ENCODE measurements at regions not wholly inside any gene's neighbourhood (a gene's known extent, or its start where the extent isn't known, plus 50 kb on each side); places are given as distances from the start of the nearest gene placed in this dataset.

GRCh38 chr9:13054389-13054788, 225.1 kb downstream of the MPDZ start:
- WGBS (ENCODE audit: insufficient coverage), result 88% methylated on average over 1 of the region's 1 CpG
- Histone ChIP-seq H3K27me3 (replicated peaks in 2 of 5; ENCODE audit: control insufficient read depth in 4 of 5, insufficient read depth in 5 of 5, low read length in 4 of 5) (no peaks in the 10 kb centered on the region), H3K4me1 (ENCODE audit: control extremely low read depth in 1 of 4, control insufficient read depth in 4 of 4, insufficient read depth in 4 of 4, low read length in 3 of 4) (no peaks in the 10 kb centered on the region), H3K36me3 (ENCODE audit: control insufficient read depth in 4 of 4, insufficient read depth in 4 of 4, low read length in 3 of 4) (no peaks in the 10 kb centered on the region), H3K9me3 (ENCODE audit: control extremely low read depth in 1 of 5, control insufficient read depth in 4 of 5, insufficient read depth in 2 of 5, low read depth in 1 of 5, low read length in 4 of 5) (no peaks in the 10 kb centered on the region), H3K4me3 (ENCODE audit: control insufficient read depth in 1 of 7, extremely low read depth in 1 of 7, insufficient read depth in 4 of 7, low read depth in 2 of 7, low read length in 6 of 7) (no peak overlapping the region), H3K27ac (ENCODE audit: insufficient read depth in 1 of 2, low read depth in 1 of 2, low read length in 2 of 2, poor library complexity in 1 of 2, severe bottlenecking in 2 of 2) (no peak overlapping the region)
- no peak for DNase-seq
- POLR2A ChIA-PET, result no interaction called here
- CTCF ChIA-PET, result no interaction called here

All from common myeloid progenitor, CD34-positive (primary cell).